ENCODE measurements at regions not wholly inside any gene's neighbourhood (a gene's known extent, or its start where the extent isn't known, plus 50 kb on each side); places are given as distances from the start of the nearest gene placed in this dataset.

- TF ChIP-seq ZSCAN29 (CRISPR knock-in tag; conservative IDR thresholded peaks at IDR 0.05) (no peak), HDAC2 (CRISPR knock-in tag; IDR thresholded peaks at IDR 0.05) (no peak), BRCA1 (CRISPR knock-in tag; IDR thresholded peaks at IDR 0.05) (no peak), FOXK1 (CRISPR knock-in tag; IDR thresholded peaks at IDR 0.05; ENCODE audit: borderline replicate concordance, low read depth) (no peak), HOXA7 (CRISPR knock-in tag; IDR thresholded peaks at IDR 0.05) (no peak), ZNF383 (CRISPR knock-in tag; IDR thresholded peaks at IDR 0.05; ENCODE audit: borderline replicate concordance) (no peak), RFXAP (CRISPR knock-in tag; IDR thresholded peaks at IDR 0.05; ENCODE audit: borderline replicate concordance) (no peak), ARHGAP35 (CRISPR knock-in tag; IDR thresholded peaks at IDR 0.05; ENCODE audit: borderline replicate concordance) (no peak), ZNF556 (CRISPR knock-in tag; IDR thresholded peaks at IDR 0.05; ENCODE audit: borderline replicate concordance) (no peak), SP2 (CRISPR knock-in tag; IDR thresholded peaks at IDR 0.05) (no peak), ISX (CRISPR knock-in tag; conservative IDR thresholded peaks at IDR 0.05) (no peak), ZNF274 (CRISPR knock-in tag; IDR thresholded peaks at IDR 0.05) (no peak)
Measured at GRCh38 chr7:155986497-155987160, 174.4 kb upstream of the SHH start.

All from HepG2 (cell line).